GM19043 (cell line): ENCODE measurements at regions not wholly inside any gene's neighbourhood (a gene's known extent, or its start where the extent isn't known, plus 50 kb on each side); places are given as distances from the start of the nearest gene placed in this dataset.

Experiments used
- ATAC-seq: cut with Tn5 transposase; IDR thresholded peaks from one replicate; pipeline ENCODE4 v1.9.1; 2021; ENCODE audit warnings: low read depth; ENCODE audit not compliant: unreplicated experiment

GRCh38 chr7:21077602-21078001 lies 290.9 kb upstream of the SP8 start:
- ATAC-seq, result no peak

DNA sequence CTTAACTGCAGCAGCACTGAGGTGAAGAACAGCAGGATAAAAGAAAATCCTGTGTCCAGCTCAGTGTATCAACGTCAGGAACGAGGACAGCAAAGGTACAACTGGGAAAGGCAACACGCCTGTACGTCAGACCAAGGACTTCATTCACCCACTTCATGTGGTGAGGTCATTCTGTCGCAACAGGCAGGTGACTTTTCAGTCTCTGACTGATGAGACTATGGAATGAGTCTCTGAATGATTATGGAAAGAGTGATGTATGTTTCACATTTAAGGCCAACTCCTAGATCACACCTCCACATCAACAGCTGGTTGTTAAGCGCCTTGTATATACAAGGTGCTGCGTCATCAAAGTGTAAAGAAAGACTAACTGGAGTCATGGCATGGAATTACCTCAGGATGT lies 297.6 kb upstream of the SP8 start:
- no peak for ATAC-seq

- no peak for ATAC-seq
Measured at GRCh38 chr7:21086688-21087087, 300.0 kb upstream of the SP8 start.

DNA sequence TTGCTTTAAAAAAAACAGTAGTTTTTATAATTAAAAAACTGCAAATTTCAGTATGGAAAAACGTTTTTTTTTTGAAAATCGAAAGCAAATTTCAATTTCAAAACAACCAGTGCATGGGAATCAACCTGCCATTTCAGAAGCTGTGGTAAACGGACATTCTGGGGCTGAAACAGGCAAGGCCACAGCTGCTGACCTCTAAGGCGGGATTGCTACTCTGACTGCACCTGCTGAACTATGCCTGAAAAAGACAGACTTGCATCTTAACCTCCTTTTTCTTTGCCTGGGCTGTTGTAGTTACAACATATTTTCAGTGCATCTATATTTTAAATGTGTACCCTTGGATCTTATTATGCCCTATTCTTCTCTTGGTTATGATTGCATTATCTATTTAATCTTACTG lies 303.0 kb upstream of the SP8 start:
- ATAC-seq, result no peak

- no peak for ATAC-seq
Measured at GRCh38 chr7:21092766-21093702, 306.3 kb upstream of the SP8 start.

GRCh38 chr7:21094589-21094988 lies 307.9 kb upstream of the SP8 start:
- ATAC-seq, result no peak

GRCh38 chr7:21099432-21099831 lies 312.7 kb upstream of the SP8 start:
- ATAC-seq, result peak; percentile 50

DNA sequence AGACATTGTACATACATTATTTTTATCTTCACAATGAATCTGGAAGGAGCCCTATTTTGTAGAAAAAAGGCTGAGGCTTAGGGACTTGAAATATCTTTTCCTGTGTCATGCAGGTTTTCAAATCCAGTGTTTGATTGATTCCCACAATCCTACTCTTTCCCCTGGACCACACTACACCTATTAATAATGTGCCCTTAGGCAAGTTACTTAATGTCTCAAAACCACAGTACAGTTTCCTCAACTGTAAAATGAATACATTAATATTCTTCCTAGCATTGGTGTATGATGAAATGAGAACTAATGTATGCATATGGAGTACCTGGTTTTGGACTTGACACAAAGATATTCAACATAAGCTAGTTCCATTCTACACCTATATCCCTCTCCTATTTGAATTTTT lies 313.3 kb upstream of the SP8 start:
- no peak for ATAC-seq

GRCh38 chr7:21101541-21101940 lies 314.9 kb upstream of the SP8 start:
- ATAC-seq, result no peak

DNA sequence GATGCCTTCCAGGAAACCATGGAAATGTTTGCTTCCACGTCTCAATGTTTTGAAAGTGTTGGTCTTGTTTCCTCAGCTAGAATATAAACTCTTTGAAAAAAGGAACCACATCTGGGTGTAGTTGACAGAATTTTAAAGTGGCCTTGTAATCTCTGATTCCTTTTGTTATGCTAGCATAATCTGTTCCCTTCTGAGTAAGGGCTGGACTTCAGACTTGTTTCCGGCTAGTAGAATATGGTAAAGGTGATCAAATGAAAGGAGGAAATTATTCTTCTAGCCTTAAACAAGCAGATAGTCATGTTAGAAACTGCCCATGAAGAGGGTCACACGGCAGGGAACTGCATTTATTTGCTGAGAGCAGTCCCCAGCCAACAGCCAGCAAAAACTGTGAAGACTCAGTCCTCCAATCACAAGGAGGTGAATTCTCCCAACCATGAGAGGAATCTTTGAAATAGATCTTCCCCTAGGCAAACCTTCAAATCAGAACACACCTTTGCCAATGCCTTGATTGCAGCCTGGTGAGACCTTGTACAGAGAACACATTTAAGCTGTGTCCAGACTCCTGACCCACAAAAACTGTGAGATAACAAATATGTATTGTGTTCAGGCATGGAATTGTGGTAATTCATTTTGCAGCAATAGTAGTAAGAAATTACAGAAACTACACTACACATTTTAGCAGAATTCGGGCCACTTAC lies 316.9 kb upstream of the SP8 start:
- ATAC-seq, result no peak

DNA sequence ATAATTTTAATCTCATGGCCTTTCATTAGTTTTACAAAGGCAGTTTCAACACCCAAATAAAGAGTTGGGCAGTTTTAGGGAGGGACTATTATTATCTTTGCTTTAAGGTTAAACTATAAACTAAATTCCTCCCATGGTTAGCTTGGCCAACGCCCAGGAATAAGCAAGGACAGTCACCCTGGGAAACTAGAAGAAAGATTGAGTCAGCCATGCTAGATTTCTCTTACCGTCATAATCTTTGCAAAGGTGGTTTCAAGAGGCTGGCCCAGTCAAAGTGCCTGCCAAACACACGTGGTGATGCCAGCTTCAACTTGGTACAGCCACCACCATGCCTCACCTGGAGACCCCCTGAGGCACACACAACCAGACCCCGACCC lies 317.4 kb upstream of the SP8 start:
- no peak for ATAC-seq

DNA sequence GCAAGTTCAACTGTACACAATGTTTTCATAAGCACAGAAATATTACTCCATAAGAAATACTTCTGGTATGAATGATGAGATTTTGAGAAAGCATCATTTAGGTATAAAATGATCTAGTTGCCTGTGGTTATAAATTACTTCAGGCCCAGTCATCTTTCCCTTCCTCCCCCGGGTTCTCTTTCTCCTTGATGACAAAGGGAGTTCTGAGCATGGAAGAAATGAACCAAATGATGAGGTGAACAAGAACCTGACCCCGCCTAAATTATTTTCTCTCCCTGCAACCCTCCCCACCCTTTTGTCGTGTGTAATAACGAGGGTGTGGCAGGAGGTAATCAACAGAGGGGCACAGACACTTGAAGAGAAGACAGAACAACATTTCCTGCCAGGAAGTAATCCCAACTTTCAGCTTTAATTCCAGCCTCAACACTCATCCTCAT lies 319.6 kb upstream of the SP8 start:
- ATAC-seq, result no peak

DNA sequence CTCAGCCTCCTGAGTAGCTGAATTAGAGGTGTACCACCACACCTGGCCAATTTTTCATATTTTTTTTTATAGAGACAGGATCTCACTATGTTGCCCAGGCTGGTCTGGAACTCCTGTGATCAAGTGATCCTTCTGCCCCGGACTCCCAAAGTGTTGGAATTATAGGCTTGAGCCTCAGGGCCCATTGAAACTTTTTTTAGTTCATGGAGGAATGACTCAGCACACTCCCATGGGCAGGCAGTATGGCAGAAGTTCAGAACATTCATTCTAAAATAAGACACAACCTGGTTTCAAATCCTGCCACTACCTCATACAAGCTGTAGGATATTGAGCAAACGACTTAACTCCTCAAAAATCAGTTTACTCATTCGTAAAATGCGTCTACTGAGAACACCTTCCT lies 320.4 kb upstream of the SP8 start:
- no peak for ATAC-seq

GRCh38 chr7:21108182-21108581 lies 319.7 kb upstream of the SP4 start:
- no peak for ATAC-seq

- no peak for ATAC-seq
Measured at GRCh38 chr7:21113609-21114415, 314.1 kb upstream of the SP4 start.

DNA sequence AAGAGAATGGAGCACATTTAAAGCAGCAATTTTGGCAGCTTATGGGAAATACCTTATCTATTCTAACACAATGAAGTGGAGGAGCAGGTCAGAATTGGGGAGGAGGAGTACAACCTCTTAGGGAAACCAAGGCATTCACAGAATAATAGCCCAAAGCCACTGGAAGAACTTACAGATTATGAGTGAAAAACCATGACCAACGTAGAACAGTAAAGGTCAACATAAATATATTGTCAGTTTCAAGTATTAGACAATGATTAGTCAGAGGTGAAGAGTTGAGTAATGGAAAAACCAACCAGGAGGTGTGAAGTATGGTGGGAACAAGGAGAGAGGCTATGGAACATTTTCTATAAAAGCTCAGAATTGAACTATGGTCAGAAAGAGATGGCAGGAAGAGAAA lies 304.3 kb upstream of the SP4 start:
- ATAC-seq, result no peak

DNA sequence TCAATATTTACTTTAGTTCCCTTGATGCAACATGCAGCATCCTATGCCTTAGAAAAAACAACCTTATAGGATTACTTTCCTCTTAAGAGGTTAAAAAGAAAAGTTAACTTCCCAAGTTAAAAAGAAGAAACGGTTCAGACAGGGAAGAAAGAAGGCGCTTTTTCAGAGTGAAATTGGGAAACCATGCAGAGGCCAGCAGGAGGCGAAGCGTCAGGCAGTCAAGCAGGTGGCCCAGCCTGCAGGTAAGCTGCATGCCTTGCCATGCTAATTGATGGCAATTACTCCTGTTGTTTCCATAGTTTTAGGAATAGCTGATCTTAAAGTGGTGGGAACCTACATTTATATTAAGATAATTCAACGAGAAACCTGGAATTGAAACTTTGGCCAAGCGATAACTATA lies 302.6 kb upstream of the SP4 start:
- ATAC-seq, result no peak

GRCh38 chr7:21128062-21128817 lies 299.6 kb upstream of the SP4 start:
- no peak for ATAC-seq

GRCh38 chr7:21131897-21132296 lies 296.0 kb upstream of the SP4 start:
- ATAC-seq, result no peak

DNA sequence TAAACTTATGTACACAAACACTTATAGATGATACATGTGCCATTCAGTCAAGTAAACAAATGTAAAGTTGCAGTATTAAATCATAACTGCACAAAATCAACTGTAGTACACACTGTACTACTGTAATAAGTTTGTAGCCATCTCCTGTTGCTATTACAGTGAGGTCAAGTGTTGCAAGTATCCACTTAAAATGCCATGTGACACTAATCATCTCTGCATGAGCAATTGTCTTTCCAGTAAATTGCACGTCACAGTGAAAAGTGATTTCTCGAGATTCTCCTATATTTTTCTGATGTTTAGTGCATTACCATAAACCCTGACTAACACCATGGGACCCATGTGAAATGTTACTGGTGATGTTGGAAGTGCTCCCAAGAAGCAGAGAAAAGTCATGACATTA lies 293.3 kb upstream of the SP4 start:
- ATAC-seq, result no peak
